ENCODE measurements at regions not wholly inside any gene's neighbourhood (a gene's known extent, or its start where the extent isn't known, plus 50 kb on each side); places are given as distances from the start of the nearest gene placed in this dataset.

DNA sequence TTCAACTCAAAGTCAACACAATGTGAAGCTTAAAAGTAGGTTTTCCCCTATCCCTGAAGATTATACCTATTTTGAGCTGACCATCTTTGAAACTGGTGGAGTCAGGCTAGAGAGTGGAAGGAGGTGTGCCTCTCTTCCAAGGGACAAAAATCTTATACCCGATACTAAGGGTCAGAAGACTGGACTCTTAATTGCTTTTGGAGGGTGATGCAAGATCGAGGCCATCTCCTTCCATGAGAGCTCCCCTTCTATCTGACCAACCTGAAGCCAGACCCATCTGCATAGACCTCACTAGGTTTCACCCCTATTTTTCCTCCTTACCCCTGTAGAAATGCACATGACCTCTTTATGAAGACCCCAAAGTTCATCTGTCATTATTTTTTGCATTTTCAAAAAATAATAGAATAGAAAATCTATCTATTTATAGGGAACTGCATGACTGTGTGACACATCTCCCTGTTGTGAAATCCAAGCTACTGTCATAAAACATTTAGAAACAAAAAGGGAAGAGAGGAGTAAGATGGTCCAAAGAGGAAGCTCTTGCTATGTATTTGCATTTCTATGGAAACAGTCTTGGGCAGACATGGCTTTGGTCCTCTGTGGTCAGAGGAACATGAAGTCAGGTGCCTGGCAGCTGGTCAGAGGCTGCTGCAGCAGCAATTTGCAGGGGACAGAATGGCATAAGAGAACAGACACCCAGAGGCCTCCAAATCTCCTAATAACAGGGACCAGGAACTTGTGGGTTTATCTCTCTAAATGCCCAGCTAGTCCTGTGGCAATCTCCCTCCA is 349.2 kb downstream of the MAFB start:
- H3K4me3 ChIP-seq (ENCODE audit: low read depth, low read length) = no peak overlapping the region
- DNase-seq (ENCODE audit: low read depth) = no peak
- TF ChIP-seq, protein P1, sequence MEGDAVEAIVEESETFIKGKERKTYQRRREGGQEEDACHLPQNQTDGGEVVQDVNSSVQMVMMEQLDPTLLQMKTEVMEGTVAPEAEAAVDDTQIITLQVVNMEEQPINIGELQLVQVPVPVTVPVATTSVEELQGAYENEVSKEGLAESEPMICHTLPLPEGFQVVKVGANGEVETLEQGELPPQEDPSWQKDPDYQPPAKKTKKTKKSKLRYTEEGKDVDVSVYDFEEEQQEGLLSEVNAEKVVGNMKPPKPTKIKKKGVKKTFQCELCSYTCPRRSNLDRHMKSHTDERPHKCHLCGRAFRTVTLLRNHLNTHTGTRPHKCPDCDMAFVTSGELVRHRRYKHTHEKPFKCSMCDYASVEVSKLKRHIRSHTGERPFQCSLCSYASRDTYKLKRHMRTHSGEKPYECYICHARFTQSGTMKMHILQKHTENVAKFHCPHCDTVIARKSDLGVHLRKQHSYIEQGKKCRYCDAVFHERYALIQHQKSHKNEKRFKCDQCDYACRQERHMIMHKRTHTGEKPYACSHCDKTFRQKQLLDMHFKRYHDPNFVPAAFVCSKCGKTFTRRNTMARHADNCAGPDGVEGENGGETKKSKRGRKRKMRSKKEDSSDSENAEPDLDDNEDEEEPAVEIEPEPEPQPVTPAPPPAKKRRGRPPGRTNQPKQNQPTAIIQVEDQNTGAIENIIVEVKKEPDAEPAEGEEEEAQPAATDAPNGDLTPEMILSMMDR (conservative IDR thresholded peaks at IDR 0.05; ENCODE audit: low read depth, low read length) = no peak

DNA sequence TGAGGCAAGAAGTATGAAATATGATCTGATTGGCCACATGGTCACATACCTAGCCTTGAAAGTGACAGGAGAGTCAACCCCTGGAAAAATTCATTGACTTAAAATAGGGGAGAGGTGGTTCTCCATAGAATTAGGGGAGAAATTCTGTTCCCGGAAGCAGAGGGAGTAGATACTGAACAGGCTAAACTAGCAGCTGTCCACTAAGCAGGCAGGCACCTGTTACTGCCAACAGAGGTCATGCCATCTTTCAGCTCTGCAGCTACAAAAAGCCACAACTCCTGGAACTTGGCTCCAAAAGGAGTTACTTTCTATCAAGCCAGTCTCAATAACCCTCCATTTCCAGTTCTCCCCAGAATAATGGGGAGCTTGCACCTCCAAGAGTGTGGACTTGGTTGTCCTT is 352.5 kb downstream of the MAFB start:
- DNase-seq (ENCODE audit: low read depth) = no peak
- H3K4me3 ChIP-seq (ENCODE audit: low read depth, low read length) = no peak overlapping the region
- TF ChIP-seq, protein P1 (conservative IDR thresholded peaks at IDR 0.05; ENCODE audit: low read depth, low read length) = no peak

DNA sequence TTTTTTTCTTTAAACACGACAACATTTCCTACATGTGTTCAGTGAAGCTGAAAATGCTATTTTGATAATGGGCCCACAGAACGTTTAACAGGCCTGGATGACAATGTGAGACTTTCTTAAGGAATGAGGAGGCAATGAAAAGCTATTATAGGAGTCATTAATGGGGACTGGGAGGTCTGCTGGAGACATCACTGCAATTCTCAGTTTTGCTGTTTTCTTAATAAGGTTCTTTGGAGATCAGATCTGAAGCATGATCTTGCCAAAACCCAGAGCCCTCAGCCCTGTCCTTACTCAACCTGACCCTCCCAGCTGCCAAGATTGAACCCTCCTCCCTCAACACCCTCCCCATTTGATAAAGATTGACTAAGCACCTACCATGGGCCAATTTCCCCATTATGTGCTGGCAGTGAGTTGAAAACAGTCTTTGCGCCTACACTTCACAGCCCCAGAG is 353.1 kb downstream of the MAFB start:
- no peak overlapping the region for H3K4me3 ChIP-seq (ENCODE audit: low read depth, low read length)
- TF ChIP-seq, protein P1 (conservative IDR thresholded peaks at IDR 0.05; ENCODE audit: low read depth, low read length) = no peak
- DNase-seq (ENCODE audit: low read depth) = no peak

DNA sequence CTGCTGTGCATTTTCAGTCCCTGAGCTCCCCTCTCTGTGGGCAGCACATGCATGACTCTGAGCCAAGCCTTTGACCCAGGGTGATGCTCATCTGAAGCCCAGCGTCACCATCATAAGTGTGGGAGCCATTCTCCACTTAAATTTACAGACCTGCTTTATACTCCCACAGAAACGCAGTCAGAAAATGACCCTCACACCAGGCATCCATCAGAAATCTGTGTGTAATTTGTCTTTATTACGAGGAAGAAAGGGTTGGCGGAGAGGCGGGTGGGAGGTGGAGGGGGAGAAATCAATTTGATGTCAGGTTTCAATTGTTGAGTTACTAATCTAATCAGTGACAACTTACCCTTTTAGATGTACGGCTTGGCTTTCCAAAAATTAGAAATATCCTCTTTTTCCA is 353.6 kb downstream of the MAFB start:
- TF ChIP-seq, protein P1 (conservative IDR thresholded peaks at IDR 0.05; ENCODE audit: low read depth, low read length) = no peak
- no peak for DNase-seq (ENCODE audit: low read depth)
- H3K4me3 ChIP-seq (ENCODE audit: low read depth, low read length) = no peak overlapping the region

DNA sequence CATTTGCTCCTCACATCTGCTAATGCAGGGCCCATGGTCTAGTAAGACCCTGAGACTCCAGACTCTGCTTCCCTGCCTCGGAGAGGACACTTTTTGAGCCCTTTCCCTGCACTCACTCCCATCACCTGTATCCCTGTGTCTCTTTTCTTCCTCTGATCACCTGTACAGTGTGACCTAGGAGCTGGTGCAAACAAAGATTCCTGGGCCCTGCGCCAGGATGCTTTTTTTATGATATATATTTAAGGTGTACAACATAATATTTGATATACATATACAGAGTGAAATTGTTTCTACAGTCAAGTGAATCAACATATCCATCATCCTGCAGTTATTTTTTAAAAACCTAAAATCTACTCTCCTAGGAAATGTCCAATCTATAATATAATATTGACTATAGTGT is 355.4 kb downstream of the MAFB start:
- TF ChIP-seq, protein P1 (conservative IDR thresholded peaks at IDR 0.05; ENCODE audit: low read depth, low read length) = no peak
- no peak overlapping the region for H3K4me3 ChIP-seq (ENCODE audit: low read depth, low read length)
- no peak for DNase-seq (ENCODE audit: low read depth)

- no peak for DNase-seq (ENCODE audit: low read depth)
- TF ChIP-seq, protein P1 (conservative IDR thresholded peaks at IDR 0.05; ENCODE audit: low read depth, low read length) = no peak
- no peak overlapping the region for H3K4me3 ChIP-seq (ENCODE audit: low read depth, low read length)
Observed at GRCh38 chr20:40331807-40332560, 357.1 kb downstream of the MAFB start.

All from epithelial cell of proximal tubule (primary cell).